ENCODE measurements at regions not wholly inside any gene's neighbourhood (a gene's known extent, or its start where the extent isn't known, plus 50 kb on each side); places are given as distances from the start of the nearest gene placed in this dataset.

DNA sequence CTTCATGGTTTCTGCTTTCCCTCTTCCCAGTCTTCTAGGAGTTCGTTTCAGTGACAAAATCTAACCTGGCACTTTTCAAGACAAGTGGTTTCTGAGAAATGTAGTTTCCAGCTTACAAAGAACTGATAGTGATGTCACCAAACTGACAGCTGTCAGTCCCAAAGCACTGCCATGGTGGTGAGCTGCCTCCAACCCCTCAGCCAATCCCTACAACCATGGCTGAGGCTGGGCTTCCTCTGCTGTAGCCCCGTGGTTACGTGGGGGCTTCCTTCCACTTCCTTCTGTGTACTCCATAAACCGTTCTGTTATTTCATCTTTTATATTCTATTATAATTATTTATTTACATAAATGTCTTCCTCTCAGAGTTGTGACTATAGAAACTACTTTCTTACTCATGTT, 198.6 kb upstream of the AGA start:
- in situ Hi-C loops (cut with MboI) = no loop called here
- no TSS peak for BruUV-seq (replicated peaks)
- intact Hi-C loops (cut with micrococcal nuclease; ENCODE audit: unreplicated experiment) = no loop called here

More for the DNA sequence above, 198.6 kb upstream of the AGA start:
- Histone ChIP-seq H3K4me1 (ENCODE audit: control insufficient read depth, insufficient read depth, low read length) (no peaks in the 10 kb centered on the region), H4K20me1 (ENCODE audit: control insufficient read depth, insufficient read depth) (no peaks in the 10 kb centered on the region), H3K36me3 (ENCODE audit: control insufficient read depth in 2 of 2, insufficient read depth in 2 of 2, low read length in 1 of 2) (no peaks in the 10 kb centered on the region), H3K79me2 (ENCODE audit: control insufficient read depth, insufficient read depth, low read length) (no peaks in the 10 kb centered on the region), H3K4me2 (ENCODE audit: control insufficient read depth, insufficient read depth) (no peak overlapping the region), H3K4me3 (no peak overlapping the region), H3K9ac (ENCODE audit: control insufficient read depth, insufficient read depth, low read length) (no peak overlapping the region), H3K27me3 (replicated peaks in 1 of 2; ENCODE audit: control insufficient read depth in 2 of 2, insufficient read depth in 2 of 2, low read length in 1 of 2) (no peaks in the 10 kb centered on the region), H2AFZ (ENCODE audit: control insufficient read depth, low read depth, low read length) (no peak overlapping the region), H3K27ac (ENCODE audit: control insufficient read depth, insufficient read depth) (no peak overlapping the region), H3K9me3 (replicated peaks; ENCODE audit: control insufficient read depth, insufficient read depth, low read length) (no peaks in the 10 kb centered on the region)
- ChIA-PET POLR2A (no interaction called here), CTCF (no interaction called here), SMC1A (ENCODE audit: uncharacterized antibody, unreplicated experiment) (no interaction called here), RAD21 (ENCODE audit: unreplicated experiment) (no interaction called here)
- 0% methylated on average over 4 of the region's 4 CpGs for WGBS (ENCODE audit: insufficient coverage, insufficient replicate concordance, low lambda C conversion rate, missing lambda C conversion rate)
- no peak for DNase-seq (ENCODE audit: low read depth, low spot score)
- no peak for FAIRE-seq
- TF ChIP-seq IRF4 (IDR thresholded peaks at IDR 0.05; ENCODE audit: low read depth, low read length) = no peak
- no peak for TF ChIP-seq BACH1 (IDR thresholded peaks at IDR 0.05; ENCODE audit: borderline replicate concordance)
- TF ChIP-seq RUNX3 (IDR thresholded peaks at IDR 0.05; ENCODE audit: low read length) = no peak
- no peak for TF ChIP-seq SIX5 (IDR thresholded peaks at IDR 0.05; ENCODE audit: low read depth, low read length, severe bottlenecking)
- TF ChIP-seq, protein P1, sequence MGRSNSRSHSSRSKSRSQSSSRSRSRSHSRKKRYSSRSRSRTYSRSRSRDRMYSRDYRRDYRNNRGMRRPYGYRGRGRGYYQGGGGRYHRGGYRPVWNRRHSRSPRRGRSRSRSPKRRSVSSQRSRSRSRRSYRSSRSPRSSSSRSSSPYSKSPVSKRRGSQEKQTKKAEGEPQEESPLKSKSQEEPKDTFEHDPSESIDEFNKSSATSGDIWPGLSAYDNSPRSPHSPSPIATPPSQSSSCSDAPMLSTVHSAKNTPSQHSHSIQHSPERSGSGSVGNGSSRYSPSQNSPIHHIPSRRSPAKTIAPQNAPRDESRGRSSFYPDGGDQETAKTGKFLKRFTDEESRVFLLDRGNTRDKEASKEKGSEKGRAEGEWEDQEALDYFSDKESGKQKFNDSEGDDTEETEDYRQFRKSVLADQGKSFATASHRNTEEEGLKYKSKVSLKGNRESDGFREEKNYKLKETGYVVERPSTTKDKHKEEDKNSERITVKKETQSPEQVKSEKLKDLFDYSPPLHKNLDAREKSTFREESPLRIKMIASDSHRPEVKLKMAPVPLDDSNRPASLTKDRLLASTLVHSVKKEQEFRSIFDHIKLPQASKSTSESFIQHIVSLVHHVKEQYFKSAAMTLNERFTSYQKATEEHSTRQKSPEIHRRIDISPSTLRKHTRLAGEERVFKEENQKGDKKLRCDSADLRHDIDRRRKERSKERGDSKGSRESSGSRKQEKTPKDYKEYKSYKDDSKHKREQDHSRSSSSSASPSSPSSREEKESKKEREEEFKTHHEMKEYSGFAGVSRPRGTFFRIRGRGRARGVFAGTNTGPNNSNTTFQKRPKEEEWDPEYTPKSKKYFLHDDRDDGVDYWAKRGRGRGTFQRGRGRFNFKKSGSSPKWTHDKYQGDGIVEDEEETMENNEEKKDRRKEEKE (IDR thresholded peaks at IDR 0.05) = no peak
- TF ChIP-seq, protein P2, sequence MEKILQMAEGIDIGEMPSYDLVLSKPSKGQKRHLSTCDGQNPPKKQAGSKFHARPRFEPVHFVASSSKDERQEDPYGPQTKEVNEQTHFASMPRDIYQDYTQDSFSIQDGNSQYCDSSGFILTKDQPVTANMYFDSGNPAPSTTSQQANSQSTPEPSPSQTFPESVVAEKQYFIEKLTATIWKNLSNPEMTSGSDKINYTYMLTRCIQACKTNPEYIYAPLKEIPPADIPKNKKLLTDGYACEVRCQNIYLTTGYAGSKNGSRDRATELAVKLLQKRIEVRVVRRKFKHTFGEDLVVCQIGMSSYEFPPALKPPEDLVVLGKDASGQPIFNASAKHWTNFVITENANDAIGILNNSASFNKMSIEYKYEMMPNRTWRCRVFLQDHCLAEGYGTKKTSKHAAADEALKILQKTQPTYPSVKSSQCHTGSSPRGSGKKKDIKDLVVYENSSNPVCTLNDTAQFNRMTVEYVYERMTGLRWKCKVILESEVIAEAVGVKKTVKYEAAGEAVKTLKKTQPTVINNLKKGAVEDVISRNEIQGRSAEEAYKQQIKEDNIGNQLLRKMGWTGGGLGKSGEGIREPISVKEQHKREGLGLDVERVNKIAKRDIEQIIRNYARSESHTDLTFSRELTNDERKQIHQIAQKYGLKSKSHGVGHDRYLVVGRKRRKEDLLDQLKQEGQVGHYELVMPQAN (conservative IDR thresholded peaks at IDR 0.05) = no peak
- TF ChIP-seq, protein P3, sequence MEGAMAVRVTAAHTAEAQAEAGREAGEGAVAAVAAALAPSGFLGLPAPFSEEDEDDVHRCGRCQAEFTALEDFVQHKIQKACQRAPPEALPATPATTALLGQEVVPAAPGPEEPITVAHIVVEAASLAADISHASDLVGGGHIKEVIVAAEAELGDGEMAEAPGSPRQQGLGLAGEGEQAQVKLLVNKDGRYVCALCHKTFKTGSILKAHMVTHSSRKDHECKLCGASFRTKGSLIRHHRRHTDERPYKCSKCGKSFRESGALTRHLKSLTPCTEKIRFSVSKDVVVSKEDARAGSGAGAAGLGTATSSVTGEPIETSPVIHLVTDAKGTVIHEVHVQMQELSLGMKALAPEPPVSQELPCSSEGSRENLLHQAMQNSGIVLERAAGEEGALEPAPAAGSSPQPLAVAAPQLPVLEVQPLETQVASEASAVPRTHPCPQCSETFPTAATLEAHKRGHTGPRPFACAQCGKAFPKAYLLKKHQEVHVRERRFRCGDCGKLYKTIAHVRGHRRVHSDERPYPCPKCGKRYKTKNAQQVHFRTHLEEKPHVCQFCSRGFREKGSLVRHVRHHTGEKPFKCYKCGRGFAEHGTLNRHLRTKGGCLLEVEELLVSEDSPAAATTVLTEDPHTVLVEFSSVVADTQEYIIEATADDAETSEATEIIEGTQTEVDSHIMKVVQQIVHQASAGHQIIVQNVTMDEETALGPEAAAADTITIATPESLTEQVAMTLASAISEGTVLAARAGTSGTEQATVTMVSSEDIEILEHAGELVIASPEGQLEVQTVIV (IDR thresholded peaks at IDR 0.05; ENCODE audit: borderline replicate concordance, partially characterized antibody) = no peak
- TF ChIP-seq, protein P4, sequence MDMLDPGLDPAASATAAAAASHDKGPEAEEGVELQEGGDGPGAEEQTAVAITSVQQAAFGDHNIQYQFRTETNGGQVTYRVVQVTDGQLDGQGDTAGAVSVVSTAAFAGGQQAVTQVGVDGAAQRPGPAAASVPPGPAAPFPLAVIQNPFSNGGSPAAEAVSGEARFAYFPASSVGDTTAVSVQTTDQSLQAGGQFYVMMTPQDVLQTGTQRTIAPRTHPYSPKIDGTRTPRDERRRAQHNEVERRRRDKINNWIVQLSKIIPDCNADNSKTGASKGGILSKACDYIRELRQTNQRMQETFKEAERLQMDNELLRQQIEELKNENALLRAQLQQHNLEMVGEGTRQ (IDR thresholded peaks at IDR 0.05; ENCODE audit: borderline replicate concordance, low read depth, low read length) = no peak
- TF ChIP-seq, protein P5, sequence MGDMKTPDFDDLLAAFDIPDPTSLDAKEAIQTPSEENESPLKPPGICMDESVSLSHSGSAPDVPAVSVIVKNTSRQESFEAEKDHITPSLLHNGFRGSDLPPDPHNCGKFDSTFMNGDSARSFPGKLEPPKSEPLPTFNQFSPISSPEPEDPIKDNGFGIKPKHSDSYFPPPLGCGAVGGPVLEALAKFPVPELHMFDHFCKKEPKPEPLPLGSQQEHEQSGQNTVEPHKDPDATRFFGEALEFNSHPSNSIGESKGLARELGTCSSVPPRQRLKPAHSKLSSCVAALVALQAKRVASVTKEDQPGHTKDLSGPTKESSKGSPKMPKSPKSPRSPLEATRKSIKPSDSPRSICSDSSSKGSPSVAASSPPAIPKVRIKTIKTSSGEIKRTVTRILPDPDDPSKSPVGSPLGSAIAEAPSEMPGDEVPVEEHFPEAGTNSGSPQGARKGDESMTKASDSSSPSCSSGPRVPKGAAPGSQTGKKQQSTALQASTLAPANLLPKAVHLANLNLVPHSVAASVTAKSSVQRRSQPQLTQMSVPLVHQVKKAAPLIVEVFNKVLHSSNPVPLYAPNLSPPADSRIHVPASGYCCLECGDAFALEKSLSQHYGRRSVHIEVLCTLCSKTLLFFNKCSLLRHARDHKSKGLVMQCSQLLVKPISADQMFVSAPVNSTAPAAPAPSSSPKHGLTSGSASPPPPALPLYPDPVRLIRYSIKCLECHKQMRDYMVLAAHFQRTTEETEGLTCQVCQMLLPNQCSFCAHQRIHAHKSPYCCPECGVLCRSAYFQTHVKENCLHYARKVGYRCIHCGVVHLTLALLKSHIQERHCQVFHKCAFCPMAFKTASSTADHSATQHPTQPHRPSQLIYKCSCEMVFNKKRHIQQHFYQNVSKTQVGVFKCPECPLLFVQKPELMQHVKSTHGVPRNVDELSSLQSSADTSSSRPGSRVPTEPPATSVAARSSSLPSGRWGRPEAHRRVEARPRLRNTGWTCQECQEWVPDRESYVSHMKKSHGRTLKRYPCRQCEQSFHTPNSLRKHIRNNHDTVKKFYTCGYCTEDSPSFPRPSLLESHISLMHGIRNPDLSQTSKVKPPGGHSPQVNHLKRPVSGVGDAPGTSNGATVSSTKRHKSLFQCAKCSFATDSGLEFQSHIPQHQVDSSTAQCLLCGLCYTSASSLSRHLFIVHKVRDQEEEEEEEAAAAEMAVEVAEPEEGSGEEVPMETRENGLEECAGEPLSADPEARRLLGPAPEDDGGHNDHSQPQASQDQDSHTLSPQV (IDR thresholded peaks at IDR 0.05) = no peak
- TF ChIP-seq RAD21 (IDR thresholded peaks at IDR 0.05; ENCODE audit: insufficient read depth, low read depth, low read length) = no peak
- no peak for TF ChIP-seq CBX5 (IDR thresholded peaks at IDR 0.05; ENCODE audit: low read depth)
- TF ChIP-seq FOS (IDR thresholded peaks at IDR 0.05; ENCODE audit: borderline replicate concordance, extremely low read depth, insufficient read length) = no peak
- ATAC-seq = no peak

All from GM12878 (cell line).